ENCODE measurements at regions not wholly inside any gene's neighbourhood (a gene's known extent, or its start where the extent isn't known, plus 50 kb on each side); places are given as distances from the start of the nearest gene placed in this dataset.
"Not testable (repeated sequence)": the region's sequence is repeated elsewhere in the genome, so short reads cannot be mapped to it uniquely, and the experiment has no call there.

DNA sequence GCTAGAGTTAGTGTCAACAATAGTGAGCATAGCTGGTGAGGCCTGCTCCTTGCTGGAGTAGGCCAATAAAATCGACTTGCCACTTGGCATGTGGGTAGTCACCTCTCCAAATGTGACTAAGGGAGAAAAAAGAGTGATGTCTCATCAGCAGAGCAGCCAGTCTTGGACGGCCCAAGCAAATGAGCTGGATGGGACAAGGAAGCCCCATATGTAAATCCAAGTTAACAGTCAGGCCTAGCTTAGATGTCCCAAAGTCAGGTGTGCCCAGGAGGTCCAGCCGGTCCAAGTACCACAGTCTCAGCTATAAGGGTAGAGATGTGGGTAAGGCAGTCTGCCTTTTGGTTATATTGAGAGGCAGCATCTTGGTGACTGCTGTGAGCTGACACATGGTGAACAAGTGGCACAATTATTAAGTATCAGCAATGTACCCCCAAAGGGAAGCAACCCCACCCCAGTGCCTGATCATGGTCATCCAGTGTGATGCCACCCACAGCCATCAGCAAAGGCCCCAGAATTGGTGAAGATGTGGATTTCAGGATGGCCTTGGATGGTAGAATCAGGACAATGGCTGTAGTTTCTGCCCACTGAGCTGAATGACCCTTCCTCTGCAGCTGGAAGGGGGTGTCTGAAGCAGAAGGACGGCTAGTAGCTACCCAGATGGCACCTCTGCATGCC is 83.4 kb downstream of the TNFRSF13B start:
- no peaks in the 10 kb centered on the region for H3K9me3 Mint-ChIP-seq
- no peak overlapping the region for H3K27ac Mint-ChIP-seq
- H3K36me3 Mint-ChIP-seq, result no peaks in the 10 kb centered on the region
- DNase-seq (ENCODE audit: low spot score in 2 of 2) (no peak), ATAC-seq (no peak)

DNA sequence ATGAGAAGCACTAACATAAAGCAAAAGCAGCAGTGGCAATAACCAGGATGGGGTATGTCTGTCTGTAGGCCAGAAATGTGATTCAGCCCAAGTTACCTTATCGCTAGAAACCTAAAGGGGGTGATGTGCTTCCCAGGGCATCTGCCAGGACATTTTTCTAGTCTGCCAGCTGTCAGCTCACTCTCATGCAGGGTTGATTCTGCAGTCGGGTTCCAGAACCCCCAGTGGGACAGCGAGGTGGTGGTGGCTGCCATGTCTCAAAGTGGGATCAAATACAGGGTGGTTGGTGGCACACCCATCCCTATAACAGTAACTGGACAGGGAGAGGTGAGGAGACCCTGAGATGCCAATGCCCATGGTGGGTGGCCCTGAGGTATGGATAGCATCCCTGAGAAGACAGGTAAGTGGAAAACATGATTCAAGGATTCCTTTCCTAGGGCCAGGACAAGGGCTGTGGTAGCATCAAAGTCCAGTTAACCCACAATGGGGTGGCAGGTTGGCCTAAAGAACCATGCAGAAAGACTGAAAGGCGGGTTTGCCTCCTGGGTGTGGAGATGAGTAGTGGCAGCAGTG is 84.3 kb downstream of the TNFRSF13B start:
- ATAC-seq (no peak), DNase-seq (ENCODE audit: low spot score in 2 of 2) (no peak)
- Mint-ChIP-seq H3K9me3 (no peaks in the 10 kb centered on the region), H3K27ac (no peak overlapping the region), H3K36me3 (no peaks in the 10 kb centered on the region)

DNA sequence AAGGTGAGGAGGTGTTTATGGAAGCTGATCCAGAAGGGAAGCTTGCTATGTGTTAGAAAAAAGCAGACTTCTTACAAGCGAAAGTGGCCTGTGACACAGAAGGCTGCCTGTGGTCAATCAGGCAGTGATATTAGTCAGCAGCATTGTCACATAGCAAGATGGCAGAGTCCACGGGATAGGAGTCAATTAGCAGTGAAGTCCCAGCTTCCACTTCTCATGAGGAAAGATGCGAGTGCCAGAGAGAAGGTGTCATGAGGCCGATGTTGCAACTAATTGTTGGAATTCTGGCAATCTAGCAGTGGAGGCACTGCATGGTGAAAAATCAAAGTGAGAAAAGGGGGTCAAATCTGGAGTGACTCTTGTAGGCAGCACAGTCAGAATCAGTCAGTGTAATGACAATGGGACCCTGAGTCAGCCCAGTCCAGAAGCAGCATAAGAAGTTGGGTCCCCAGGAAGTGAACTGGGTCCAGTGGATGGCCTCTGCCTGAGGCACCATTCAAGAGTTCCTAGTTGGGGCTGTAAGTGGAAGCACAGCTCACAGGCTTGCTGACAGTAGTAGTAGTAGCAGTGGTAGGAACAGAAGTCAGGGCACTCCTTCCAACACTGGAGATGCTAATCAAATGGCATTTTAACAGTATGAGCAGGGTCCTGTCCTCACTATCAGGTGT is 85.1 kb downstream of the TNFRSF13B start:
- no peaks in the 10 kb centered on the region for H3K36me3 Mint-ChIP-seq
- H3K9me3 Mint-ChIP-seq, result no peaks in the 10 kb centered on the region
- DNase-seq (ENCODE audit: low spot score in 2 of 2), result no peak
- H3K27ac Mint-ChIP-seq, result no peak overlapping the region
- ATAC-seq, result peak; percentile 43 to 72

- H3K36me3 Mint-ChIP-seq; H3K9me3 Mint-ChIP-seq; H3K27ac Mint-ChIP-seq; DNase-seq (ENCODE audit: low spot score in 2 of 2): not testable (repeated sequence)
- ATAC-seq, result peak in 1 of 2 donors; percentile 39
Observed at GRCh38 chr17:16885204-16885603, 86.7 kb downstream of the TNFRSF13B start.

DNA sequence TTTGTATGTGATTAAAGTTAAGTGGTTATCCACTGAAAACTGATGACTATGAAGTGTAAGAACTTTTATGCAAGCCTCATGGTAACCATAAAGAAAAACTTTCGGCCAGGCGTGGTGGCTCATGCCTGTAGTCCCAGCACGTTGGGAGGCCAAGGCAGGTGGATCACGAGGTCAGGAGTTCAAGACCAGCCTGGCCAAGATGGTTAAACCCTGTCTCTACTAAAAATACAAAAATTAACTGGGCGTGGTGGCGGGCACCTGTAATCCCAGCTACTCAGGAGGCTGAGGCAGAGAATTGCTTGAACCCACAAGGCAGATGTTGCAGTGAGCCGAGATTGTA is 89.0 kb downstream of the TNFRSF13B start:
- not testable (repeated sequence) for H3K9me3 Mint-ChIP-seq; H3K27ac Mint-ChIP-seq; H3K36me3 Mint-ChIP-seq; DNase-seq (ENCODE audit: low spot score in 2 of 2); ATAC-seq

DNA sequence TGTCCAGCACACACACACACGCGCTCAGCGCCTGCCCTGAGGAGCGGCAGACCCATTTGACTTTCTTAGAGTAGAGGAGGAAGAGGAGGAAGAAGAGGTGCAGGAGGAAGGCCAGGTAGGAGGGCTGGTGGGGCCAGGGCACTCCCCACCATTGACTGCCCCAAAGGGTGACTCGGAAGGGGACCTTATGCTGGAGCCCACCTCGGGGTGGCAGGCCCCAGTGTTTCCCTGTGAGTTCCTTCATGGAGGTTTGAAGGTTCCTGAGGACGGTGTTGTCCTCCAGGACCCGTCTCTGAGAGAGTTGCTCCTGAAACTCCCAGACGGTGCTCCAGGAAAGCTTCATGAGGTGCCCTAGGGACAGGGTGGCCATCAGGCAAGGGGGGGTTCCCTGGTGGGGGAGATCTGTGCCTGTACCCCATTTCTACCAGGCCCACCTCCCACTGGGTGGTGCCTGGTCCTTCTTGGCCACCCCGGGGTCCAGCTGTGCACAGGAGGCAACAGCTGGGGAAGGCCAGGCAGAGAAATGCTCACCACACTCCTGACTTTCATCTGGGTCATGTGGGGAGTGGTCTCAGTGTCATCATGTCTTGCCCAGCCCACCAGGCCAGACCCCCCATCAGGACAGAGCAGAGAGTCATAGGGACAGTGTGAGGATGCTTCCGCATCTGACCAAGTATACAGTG is 89.5 kb downstream of the TNFRSF13B start:
- peaks cover 0 to 3% of the 10 kb centered on the region in 2 donors for H3K36me3 Mint-ChIP-seq
- H3K9me3 Mint-ChIP-seq, result peaks cover under 1 to 1% of the 10 kb centered on the region in 2 donors
- no peak for DNase-seq (ENCODE audit: low spot score in 2 of 2)
- ATAC-seq, result no peak
- peak overlapping the region in 1 of 2 donors; percentile 22 for H3K27ac Mint-ChIP-seq

DNA sequence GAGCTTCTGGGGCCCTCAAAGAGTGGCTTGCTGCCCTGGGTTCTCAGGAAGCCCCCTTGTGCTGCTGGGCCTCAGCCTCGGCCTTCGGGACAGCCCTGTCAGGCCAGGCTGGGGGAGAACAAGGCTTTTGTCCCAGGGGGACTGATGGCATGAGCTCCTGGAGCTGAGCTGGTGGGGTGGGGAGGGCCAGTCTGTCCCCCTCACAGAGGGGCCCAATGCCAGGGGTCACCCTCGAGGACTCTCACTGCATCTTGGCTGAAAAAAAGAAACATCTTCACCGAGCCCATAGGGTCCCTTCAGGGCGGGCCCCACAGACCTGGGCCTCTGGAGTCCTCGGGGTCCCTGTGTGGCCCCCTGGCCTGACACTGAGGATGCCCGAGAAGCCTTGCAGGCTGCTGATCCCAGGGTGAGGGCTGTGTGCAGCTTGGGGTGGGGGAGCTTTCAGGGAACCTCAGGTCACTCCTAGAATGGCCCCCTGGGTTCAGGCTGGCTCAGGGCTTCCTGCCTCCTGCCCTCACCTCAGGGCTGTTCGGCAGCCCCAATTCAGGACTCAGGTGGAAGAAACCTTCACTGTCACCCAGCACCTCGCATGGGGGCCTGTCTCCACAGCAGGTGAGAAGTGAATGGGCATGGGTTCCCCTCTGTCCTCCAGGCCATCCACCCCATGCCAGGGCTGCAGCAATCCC is 90.5 kb downstream of the TNFRSF13B start:
- Mint-ChIP-seq H3K9me3 (peaks cover 5% of the 10 kb centered on the region in 2 donors), H3K36me3 (peaks cover 0 to 7% of the 10 kb centered on the region in 2 donors), H3K27ac (no peak overlapping the region)
- DNase-seq (ENCODE audit: low spot score in 2 of 2), result no peak
- no peak for ATAC-seq

- Mint-ChIP-seq H3K27ac (no peak overlapping the region), H3K9me3 (peaks cover 5% of the 10 kb centered on the region in 2 donors), H3K36me3 (peaks cover 0 to 7% of the 10 kb centered on the region in 2 donors)
- DNase-seq (ENCODE audit: low spot score in 2 of 2) (no peak), ATAC-seq (no peak)
Observed at GRCh38 chr17:16880843-16881230, 91.1 kb downstream of the TNFRSF13B start.

DNA sequence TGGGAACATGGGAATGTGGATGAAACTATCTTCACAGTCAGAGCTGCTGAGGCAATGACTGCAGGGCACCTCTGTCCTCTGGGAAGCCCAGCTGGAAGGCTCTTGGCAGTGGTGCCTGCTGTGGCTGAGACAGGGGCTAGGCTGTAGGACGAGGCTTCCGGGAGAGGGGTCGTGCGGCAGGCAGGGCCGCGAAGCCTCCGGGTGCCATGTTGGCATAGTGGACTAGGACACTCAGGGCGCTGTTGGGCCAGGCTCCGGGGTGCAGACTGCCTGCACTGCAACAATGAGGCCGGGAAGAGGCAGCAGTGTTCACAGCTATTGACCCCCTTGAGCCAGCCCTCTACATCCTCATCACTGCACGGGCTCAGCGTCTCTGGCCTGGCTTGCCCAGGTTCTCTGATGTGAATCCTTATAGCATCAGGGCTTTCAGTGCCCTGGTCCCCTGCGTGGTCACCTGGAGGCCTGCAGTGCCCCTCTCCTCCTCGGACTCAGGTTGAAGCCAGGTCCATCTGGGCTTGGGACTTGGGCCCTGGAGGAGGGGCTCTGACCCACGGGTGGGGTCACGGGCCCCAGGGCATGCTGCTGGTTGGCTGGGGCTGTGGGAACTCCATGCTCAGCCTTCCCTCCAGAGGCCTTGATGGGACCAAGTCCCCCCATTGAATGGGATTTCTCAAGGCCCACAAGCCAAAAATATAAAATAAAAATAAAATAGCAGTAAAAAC is 91.6 kb downstream of the TNFRSF13B start:
- no peak for DNase-seq (ENCODE audit: low spot score in 2 of 2)
- no peak for ATAC-seq
- Mint-ChIP-seq H3K9me3 (peaks cover 5% of the 10 kb centered on the region in 2 donors), H3K27ac (no peak overlapping the region), H3K36me3 (peaks cover 0 to 7% of the 10 kb centered on the region in 2 donors)

DNA sequence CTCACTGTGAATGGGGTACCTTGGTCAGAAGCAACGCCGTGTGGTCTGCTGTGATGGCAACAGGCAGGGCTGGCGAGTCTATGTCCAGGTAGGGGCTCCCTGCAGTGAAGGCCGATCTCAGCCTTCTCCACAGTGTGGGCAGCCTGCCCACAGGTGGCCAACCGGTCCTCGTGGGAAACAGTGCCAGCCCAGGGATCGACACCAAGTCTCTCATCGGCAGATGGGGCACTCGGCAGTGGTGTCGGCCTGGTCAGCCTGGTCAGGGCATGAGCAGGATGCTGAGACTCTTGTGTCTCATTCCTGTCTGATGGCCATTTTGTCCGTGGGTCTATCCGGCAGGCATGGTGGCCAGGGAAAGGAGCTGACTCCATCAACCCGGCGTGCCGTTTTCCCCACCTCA is 92.2 kb downstream of the TNFRSF13B start:
- H3K27ac Mint-ChIP-seq, result no peak overlapping the region
- peaks cover 5% of the 10 kb centered on the region in 2 donors for H3K9me3 Mint-ChIP-seq

DNA sequence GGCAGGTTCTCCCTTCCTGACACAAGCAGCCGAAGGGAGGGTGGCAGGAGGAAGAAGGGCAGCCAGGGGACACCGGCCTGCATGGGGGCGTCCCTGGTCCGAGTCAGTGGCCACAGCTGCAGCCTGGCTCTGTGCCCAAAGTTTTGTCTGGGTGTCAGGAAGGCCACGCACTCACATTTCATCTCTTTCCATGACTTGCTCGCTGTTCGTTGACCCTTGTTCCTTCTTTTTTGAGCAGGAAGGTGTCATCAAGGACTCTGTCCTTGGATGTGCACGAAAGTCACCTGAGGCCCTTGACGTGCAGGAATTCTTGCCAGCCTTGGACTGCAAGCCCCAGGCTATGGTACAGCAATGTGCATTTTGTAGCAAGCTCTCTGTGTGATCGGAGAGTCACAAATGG is 93.3 kb downstream of the TNFRSF13B start:
- Mint-ChIP-seq H3K9me3 (peaks cover 5% of the 10 kb centered on the region in 2 donors), H3K36me3 (peaks cover 0 to 7% of the 10 kb centered on the region in 2 donors), H3K27ac (no peak overlapping the region)
- DNase-seq (ENCODE audit: low spot score in 2 of 2) (no peak), ATAC-seq (no peak)

More for the DNA sequence above, 92.2 kb downstream of the TNFRSF13B start:
- no peak for DNase-seq (ENCODE audit: low spot score in 2 of 2)
- H3K36me3 Mint-ChIP-seq, result peaks cover 0 to 7% of the 10 kb centered on the region in 2 donors
- ATAC-seq, result no peak

- H3K36me3 Mint-ChIP-seq, result peaks cover 0 to 7% of the 10 kb centered on the region in 2 donors
Observed at GRCh38 chr17:16878084-16878483, 93.8 kb downstream of the TNFRSF13B start.

DNA sequence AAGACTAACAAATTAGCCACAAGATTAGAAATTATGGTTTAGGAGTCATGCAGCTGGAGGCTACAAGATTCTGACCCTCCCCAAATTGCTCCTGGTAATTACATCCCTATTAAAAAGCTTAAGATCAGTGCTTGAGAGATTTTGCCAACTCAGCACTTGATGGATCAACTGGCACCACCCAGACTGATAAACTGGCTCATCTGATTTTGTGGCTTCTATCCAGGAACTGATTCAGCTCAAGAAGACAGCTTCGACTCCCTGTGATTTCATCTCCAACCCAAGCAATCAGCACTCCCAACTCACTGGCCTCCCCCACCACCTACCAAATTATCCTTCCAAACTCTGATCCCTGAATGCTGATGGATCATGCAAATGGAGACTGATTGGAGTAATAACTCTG is 94.8 kb downstream of the TNFRSF13B start:
- DNase-seq (ENCODE audit: low spot score in 2 of 2), result no peak
- no peak for ATAC-seq
- Mint-ChIP-seq H3K36me3 (peaks cover 0 to 7% of the 10 kb centered on the region in 2 donors), H3K27ac (no peak overlapping the region), H3K9me3 (peaks cover 5% of the 10 kb centered on the region in 2 donors)

More at GRCh38 chr17:16878084-16878483, 93.8 kb downstream of the TNFRSF13B start:
- H3K27ac Mint-ChIP-seq, result no peak overlapping the region
- peaks cover 5% of the 10 kb centered on the region in 2 donors for H3K9me3 Mint-ChIP-seq
- no peak for DNase-seq (ENCODE audit: low spot score in 2 of 2)
- ATAC-seq, result no peak

DNA sequence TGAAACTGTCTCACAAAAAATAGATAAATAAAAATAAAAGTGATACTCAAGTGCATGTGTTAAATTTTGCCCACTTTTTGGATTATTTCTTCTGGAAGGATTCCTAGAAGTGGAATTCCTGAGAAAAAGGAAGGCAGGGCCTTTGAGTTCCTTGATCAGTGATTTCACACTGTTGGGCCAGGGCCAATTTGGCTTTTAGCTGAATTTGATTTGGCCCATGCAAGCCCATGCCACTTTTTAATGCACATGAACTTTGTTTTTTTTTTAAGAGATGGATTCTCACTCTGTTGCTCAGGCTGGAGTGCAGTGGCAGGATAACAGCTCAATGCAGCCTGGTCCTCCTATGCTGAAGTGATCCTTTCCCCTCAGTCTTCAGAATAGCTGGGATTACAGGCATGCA is 96.3 kb downstream of the TNFRSF13B start:
- Mint-ChIP-seq H3K9me3 (peaks cover 5% of the 10 kb centered on the region in 2 donors), H3K36me3 (peaks cover 0 to 7% of the 10 kb centered on the region in 2 donors), H3K27ac (no peak overlapping the region)
- DNase-seq (ENCODE audit: low spot score in 2 of 2), result no peak
- no peak for ATAC-seq

- not testable (repeated sequence) for ATAC-seq; DNase-seq (ENCODE audit: low spot score in 2 of 2); H3K9me3 Mint-ChIP-seq; H3K27ac Mint-ChIP-seq; H3K36me3 Mint-ChIP-seq
Observed at GRCh38 chr17:16874216-16874615, 97.7 kb downstream of the TNFRSF13B start.

Data from activated naive CD4-positive, alpha-beta T cell treated with anti-CD3 and anti-CD28 coated beads, Interleukin-2, amount 50 U/mL, for 72 hours (primary cell).